Calu3 (cell line): ENCODE measurements at regions not wholly inside any gene's neighbourhood (a gene's known extent, or its start where the extent isn't known, plus 50 kb on each side); places are given as distances from the start of the nearest gene placed in this dataset.
"Not testable (repeated sequence)": the region's sequence is repeated elsewhere in the genome, so short reads cannot be mapped to it uniquely, and the experiment has no call there.

ENCODE experiments used
- BruUV-seq: library from RNA; stranded (reverse); fragments of 400-500 nt; replicated peaks from 2 replicates; lab custom pipeline; 2021; lab: Mats Ljungman, UMichigan
- CTCF ChIA-PET: fragments of 300-600 bp; sonication (Branson Sonifier 250); formaldehyde crosslinking; loops from one replicate; lab custom pipeline; 2022; ENCODE audit warnings: antibody characterized with exemption; lab: Charles Lee
- DNase-seq: peaks from one replicate; pipeline ENCODE4 v3.0.0; 2022
- H3K27ac Mint-ChIP-seq: one replicate; pipeline ENCODE4 v1.8.0; 2022; ENCODE audit warnings: mixed read lengths; ENCODE audit not compliant: unreplicated experiment
- H3K27me3 Mint-ChIP-seq: one replicate; pipeline ENCODE4 v1.8.0; 2022; ENCODE audit warnings: mixed read lengths; ENCODE audit not compliant: unreplicated experiment
- H3K36me3 Mint-ChIP-seq: one replicate; pipeline ENCODE4 v1.8.0; 2022; ENCODE audit warnings: mild to moderate bottlenecking, moderate library complexity, mixed read lengths; ENCODE audit not compliant: insufficient read depth, unreplicated experiment
- H3K4me1 Mint-ChIP-seq: one replicate; pipeline ENCODE4 v1.8.0; 2022; ENCODE audit warnings: mild to moderate bottlenecking, low read depth, mixed read lengths; ENCODE audit not compliant: unreplicated experiment
- H3K4me3 Mint-ChIP-seq: one replicate; pipeline ENCODE4 v1.8.0; 2022; ENCODE audit warnings: mild to moderate bottlenecking, low read depth, moderate library complexity, mixed read lengths; ENCODE audit not compliant: unreplicated experiment
- H3K9me3 Mint-ChIP-seq: one replicate; pipeline ENCODE4 v1.8.0; 2022; ENCODE audit warnings: low read depth, mixed read lengths; ENCODE audit not compliant: unreplicated experiment
- intact Hi-C: fragments of 100-400 bp; cut with micrococcal nuclease; formaldehyde crosslinking; loops from one replicate; pipeline ENCODE4 v1.10.0; 2022; ENCODE audit not compliant: unreplicated experiment
- TF ChIP-seq, protein P1 (sequence below): fragments of 200-600 bp; IDR thresholded peaks from one replicate; pipeline ENCODE4 v1.8.0; 2022; ENCODE audit warnings: antibody characterized with exemption; ENCODE audit not compliant: unreplicated experiment

DNA sequence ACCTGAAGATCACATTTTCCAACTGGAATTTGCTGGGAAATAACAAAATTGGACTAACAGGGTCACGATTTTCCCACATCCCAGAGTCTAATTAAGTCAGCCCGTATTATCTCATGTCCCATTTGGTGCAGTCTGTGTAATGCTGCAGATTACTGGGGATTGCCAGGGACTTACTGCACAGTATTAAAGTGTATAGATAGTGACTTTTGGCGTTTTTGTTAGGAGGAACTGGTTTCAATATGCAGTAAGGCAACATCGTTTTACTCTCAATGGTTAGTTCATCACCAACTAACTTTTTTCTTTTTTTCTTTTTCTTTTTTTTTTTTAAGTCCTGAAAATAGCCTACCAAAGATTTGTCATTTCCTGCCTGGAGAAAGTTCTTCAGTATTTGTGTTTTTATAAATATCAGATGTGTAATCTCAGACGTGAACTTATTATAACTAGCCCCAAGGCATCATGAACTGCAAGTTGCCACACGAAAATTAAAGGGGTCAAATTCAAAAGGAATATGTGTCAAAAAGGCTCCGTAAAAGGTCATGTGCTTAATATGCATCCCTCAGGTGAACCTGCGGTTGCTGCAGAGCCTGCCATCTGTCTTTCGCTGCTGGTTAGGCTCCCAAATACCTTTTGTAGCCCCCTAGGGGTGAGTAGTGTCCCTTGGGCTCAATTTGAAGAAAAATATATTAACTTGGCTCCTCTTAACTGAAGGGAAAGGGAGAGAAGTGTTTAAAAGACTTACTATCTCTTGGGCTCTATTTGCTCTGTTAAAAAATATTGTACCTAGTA lies 176.7 kb upstream of the ADAMTSL1 start:
- H3K4me3 Mint-ChIP-seq = no peak overlapping the region
- peak; percentile 5 for DNase-seq
- CTCF ChIA-PET = no interaction called here
- BruUV-seq = no TSS peak
- no peaks in the 10 kb centered on the region for H3K36me3 Mint-ChIP-seq
- TF ChIP-seq, protein P1, sequence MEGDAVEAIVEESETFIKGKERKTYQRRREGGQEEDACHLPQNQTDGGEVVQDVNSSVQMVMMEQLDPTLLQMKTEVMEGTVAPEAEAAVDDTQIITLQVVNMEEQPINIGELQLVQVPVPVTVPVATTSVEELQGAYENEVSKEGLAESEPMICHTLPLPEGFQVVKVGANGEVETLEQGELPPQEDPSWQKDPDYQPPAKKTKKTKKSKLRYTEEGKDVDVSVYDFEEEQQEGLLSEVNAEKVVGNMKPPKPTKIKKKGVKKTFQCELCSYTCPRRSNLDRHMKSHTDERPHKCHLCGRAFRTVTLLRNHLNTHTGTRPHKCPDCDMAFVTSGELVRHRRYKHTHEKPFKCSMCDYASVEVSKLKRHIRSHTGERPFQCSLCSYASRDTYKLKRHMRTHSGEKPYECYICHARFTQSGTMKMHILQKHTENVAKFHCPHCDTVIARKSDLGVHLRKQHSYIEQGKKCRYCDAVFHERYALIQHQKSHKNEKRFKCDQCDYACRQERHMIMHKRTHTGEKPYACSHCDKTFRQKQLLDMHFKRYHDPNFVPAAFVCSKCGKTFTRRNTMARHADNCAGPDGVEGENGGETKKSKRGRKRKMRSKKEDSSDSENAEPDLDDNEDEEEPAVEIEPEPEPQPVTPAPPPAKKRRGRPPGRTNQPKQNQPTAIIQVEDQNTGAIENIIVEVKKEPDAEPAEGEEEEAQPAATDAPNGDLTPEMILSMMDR = no peak
- no peaks in the 10 kb centered on the region for H3K4me1 Mint-ChIP-seq
- H3K9me3 Mint-ChIP-seq = no peaks in the 10 kb centered on the region
- intact Hi-C loops = no loop called here
- H3K27ac Mint-ChIP-seq = no peak overlapping the region
- no peaks in the 10 kb centered on the region for H3K27me3 Mint-ChIP-seq

DNA sequence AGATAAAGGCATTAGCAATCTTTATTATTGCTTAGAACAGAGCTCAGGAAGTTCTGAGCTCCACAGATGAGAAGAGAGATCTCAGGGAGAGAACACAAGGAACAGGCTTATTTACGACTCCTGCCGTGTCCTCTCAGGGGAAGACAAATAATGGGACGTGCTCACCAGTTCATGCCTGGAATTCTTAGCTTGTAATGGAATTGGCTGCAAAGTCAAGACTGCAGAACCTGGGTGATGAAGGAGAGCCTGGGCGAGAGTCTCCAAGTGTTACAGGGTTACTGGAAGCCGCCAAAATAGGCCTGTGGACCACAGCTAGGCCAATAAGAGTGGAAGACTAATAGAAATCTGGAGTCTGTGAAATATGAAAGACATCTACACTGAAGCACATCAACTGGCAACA lies 174.5 kb upstream of the ADAMTSL1 start:
- TF ChIP-seq, protein P1 = no peak
- H3K27ac Mint-ChIP-seq = no peak overlapping the region
- no peak for DNase-seq
- no peaks in the 10 kb centered on the region for H3K27me3 Mint-ChIP-seq
- no peaks in the 10 kb centered on the region for H3K36me3 Mint-ChIP-seq
- no peaks in the 10 kb centered on the region for H3K9me3 Mint-ChIP-seq
- no peak overlapping the region for H3K4me3 Mint-ChIP-seq
- no peaks in the 10 kb centered on the region for H3K4me1 Mint-ChIP-seq
- intact Hi-C loops = no loop called here
- CTCF ChIA-PET = no interaction called here
- BruUV-seq = no TSS peak

DNA sequence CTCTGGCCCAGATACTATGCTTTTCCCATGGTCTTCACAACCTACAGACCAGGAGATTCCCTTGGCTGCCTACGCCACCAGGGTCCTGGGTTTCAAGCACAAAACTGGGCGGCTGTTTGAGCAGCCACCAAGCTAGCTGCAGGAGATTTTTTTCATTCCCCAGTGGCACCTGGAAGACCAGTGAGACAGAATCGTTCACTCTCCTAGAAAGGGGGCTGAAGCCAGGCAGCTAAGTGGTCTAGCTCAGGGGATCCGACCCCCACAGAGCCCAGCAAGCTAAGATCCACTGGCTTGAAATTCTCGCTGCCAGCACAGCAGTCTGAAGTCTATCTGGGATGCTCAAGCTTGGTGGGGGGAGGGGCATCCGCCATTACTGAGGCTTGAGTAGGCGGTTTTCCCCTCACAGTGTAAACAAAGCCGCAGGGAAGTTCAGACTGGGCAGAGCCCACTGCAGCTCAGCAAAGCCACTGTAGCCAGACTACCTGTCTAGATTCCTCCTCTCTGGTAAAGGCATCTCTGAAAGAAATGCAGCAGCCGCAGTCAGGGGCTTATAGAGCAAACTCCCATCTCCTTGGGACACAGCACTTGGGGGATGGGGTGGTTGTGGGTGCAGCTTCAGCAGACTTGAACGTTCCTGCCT lies 168.7 kb upstream of the ADAMTSL1 start:
- H3K4me3 Mint-ChIP-seq, BruUV-seq, CTCF ChIA-PET, DNase-seq, H3K36me3 Mint-ChIP-seq, H3K27ac Mint-ChIP-seq, H3K4me1 Mint-ChIP-seq, intact Hi-C loops: not testable (repeated sequence)
- peaks cover 13% of the 10 kb centered on the region for H3K27me3 Mint-ChIP-seq
- peaks cover 12% of the 10 kb centered on the region for H3K9me3 Mint-ChIP-seq

DNA sequence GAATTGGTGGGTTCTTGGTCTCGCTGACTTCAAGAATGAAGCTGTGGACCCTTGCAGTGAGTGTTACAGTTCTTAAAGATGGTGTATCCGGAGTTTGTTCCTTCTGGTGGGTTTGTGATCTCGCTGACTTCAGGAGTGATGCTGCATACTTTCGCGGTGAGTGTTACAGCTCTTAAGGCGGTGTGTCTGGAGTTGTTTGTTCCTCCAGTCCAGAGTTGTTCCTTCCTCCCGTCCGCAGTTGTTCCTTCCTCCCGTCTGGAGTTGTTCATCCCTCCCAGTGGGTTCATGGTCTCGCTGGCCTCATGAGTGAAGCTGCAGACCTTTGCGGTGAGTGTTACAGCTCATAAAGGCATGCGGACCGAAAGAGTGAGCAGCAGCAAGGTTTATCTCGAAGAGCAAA lies 159.6 kb upstream of the ADAMTSL1 start:
- H3K36me3 Mint-ChIP-seq = no peaks in the 10 kb centered on the region
- TF ChIP-seq, protein P1 = no peak
- H3K9me3 Mint-ChIP-seq = no peaks in the 10 kb centered on the region
- no peak overlapping the region for H3K4me3 Mint-ChIP-seq
- no peaks in the 10 kb centered on the region for H3K4me1 Mint-ChIP-seq
- CTCF ChIA-PET = no interaction called here
- BruUV-seq = no TSS peak
- H3K27me3 Mint-ChIP-seq = no peaks in the 10 kb centered on the region
- intact Hi-C loops = no loop called here
- no peak for DNase-seq
- no peak overlapping the region for H3K27ac Mint-ChIP-seq

DNA sequence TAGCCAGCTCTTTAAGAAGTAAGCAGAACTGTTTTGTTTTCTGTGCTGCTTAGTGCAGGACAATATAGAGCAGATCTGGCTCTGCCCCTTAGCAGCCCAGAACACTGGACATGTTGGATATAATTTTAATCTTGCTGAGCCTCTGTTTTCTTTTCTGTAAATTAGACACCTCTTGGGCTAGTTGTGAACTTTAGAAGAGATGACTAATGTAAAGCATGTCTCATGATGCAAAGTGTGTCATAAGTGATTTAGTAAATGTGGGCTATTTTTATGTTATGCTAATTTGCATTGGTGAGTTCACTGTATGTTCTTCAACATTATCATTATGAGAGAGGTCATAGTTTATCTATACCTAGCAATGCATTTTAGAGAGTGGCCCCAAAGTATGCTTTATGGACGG lies 156.1 kb upstream of the ADAMTSL1 start:
- Mint-ChIP-seq H3K27me3 (no peaks in the 10 kb centered on the region), H3K4me3 (no peak overlapping the region), H3K9me3 (peaks cover 2% of the 10 kb centered on the region), H3K27ac (no peak overlapping the region), H3K4me1 (no peaks in the 10 kb centered on the region), H3K36me3 (no peaks in the 10 kb centered on the region)
- TF ChIP-seq, protein P1 = no peak
- intact Hi-C loops = no loop called here
- BruUV-seq = no TSS peak
- DNase-seq = no peak
- CTCF ChIA-PET = no interaction called here
